Tibial nerve (tissue), 4 donors: ENCODE measurements at regions not wholly inside any gene's neighbourhood (a gene's known extent, or its start where the extent isn't known, plus 50 kb on each side); places are given as distances from the start of the nearest gene placed in this dataset.

Experiments
- DNase-seq, 2 donors: peaks; one replicate each; pipeline ENCODE4 v3.0.0-alpha.2; 2019; ENCODE audit warnings: low spot score in 2 of 2
- H3K27ac ChIP-seq, 4 donors: fragments of 200-600 bp; sonication (generic) in 3 of 4; one replicate each; pipeline ENCODE4 v1.5.1; 2017 to 2019; ENCODE audit warnings: mild to moderate bottlenecking in 1 of 4
- H3K27me3 ChIP-seq, 2 donors: fragments of 200-600 bp; sonication (generic) in 1 of 2; one replicate each; pipeline versions ENCODE4 v1.5.1 to v1.6.0; 2017 to 2019
- H3K36me3 ChIP-seq, 3 donors: fragments of 200-600 bp; sonication (generic); one replicate each; pipeline ENCODE4 v1.5.1; 2018 to 2019
- H3K4me1 ChIP-seq, 4 donors: fragments of 200-600 bp; sonication (generic) in 3 of 4; one replicate each; pipeline ENCODE4 v1.5.1; 2017 to 2019
- H3K4me3 ChIP-seq, 4 donors: fragments of 200-600 bp; sonication (generic) in 3 of 4; one replicate each; pipeline ENCODE4 v1.5.1; 2017 to 2019; ENCODE audit warnings: mild to moderate bottlenecking in 1 of 4, moderate library complexity in 1 of 4
- H3K9me3 ChIP-seq, 4 donors: fragments of 200-600 bp; sonication (generic) in 3 of 4; one replicate each; pipeline ENCODE4 v1.5.1; 2017 to 2019
- EP300 ChIP-seq, 2 donors: sonication (generic); formaldehyde crosslinking; IDR thresholded peaks; one replicate each; pipeline ENCODE4 v1.6.1; 2017; ENCODE audit warnings: antibody characterized with exemption in 2 of 2, mild to moderate bottlenecking in 1 of 2
- POLR2A ChIP-seq, 2 donors: fragments of 450-650 bp; IDR thresholded peaks; one replicate each; pipeline ENCODE4 v1.6.1; 2017; ENCODE audit warnings: antibody characterized with exemption in 2 of 2, mild to moderate bottlenecking in 2 of 2, moderate library complexity in 2 of 2
- WGBS, 2 donors: methylation state at CpG; one replicate each; pipeline ENCODE4 v1.1.5; 2018; 5-methylcytosine and 5-hydroxymethylcytosine counted together
- TF ChIP-seq, protein P1 (sequence below), 5 experiments: fragments of 200-600 bp in 3 of 5; fragments of 450-650 bp in 2 of 5; sonication (generic) in 3 of 5; IDR thresholded peaks; one replicate each; pipeline ENCODE4 v1.5.1; 2016 to 2019; ENCODE audit warnings: antibody characterized with exemption in 5 of 5, mild to moderate bottlenecking in 3 of 5, moderate library complexity in 2 of 5

DNA sequence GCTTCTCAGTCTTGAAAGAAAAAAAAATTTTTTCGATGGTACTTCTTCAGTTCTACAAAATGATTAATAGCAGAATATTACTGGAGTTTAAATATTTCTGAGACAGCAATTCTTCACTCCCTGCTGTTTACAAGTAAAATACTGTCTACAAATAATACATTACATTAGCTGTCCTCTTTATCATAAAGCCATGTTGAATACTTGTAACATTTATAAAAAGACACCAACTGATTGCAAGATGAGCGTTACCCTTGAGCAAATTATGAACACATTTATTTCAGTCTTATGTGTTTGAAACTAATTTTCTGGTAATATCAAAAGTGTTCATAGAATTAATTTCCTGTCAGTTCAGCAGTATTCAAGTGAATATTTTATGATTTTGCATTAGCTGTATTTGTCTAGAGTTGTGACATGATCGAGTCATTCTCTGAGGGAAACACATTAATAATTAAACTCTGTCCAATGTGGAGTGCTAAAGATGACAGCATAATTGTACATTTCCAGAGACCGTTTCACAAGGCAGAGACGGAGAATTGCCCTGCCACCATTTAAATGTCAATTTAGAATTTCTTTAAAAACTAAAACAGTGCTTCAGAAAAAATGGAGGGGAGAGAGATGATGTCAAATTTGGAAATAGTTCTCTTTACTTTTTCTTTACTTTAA lies 1359.0 kb upstream of the ADGRL4 start:
- no peak overlapping the region for H3K4me3 ChIP-seq
- no peaks in the 10 kb centered on the region for H3K36me3 ChIP-seq

DNA sequence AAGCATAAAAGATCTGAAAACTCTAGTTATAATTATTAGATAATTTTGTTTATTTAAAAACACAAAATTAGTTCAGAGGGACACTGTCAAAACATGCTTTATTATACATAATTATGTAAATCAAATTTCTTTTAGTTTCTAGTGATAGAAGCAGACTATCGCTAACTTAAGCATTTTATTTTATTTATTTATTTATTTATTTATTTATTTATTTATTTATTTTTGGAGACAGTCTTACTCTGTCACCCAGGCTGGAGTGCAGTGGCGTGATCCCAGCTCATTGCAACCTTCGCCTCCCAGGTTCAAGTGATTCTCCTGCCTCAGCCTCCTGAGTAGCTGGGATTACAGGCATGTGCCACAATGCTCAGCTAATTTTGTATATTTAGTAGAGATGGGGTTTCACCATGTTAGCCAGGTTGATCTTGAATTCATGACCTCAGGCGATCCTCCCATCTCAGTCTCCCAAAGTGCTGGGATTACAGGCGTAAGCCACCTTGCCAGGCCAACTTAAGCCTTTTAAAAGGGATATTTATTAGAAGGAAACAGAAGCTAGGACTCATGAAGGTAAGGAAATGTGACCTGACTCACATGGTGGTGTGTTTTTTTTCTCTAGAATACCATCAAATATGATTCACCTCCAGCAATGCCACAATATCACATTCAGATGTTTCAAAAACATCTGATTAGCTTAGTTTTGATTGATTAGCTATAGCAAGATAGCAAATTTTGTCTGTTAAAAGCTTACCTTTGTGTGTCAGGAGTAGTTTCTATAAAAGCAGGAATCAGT lies 1357.4 kb upstream of the ADGRL4 start:
- H3K27me3 ChIP-seq = no peaks in the 10 kb centered on the region
- H3K36me3 ChIP-seq = no peaks in the 10 kb centered on the region
- WGBS, 2 donors = 90 to 97% methylated on average over 5 of the region's 5 CpGs
- no peak overlapping the region for H3K4me3 ChIP-seq
- DNase-seq = no peak
- TF ChIP-seq EP300 (IDR thresholded peaks at IDR 0.05) = no peak
- H3K4me1 ChIP-seq = no peaks in the 10 kb centered on the region
- H3K27ac ChIP-seq = no peak overlapping the region
- no peaks in the 10 kb centered on the region for H3K9me3 ChIP-seq

More for the DNA sequence above, 1359.0 kb upstream of the ADGRL4 start:
- WGBS, 2 donors = 79 to 81% methylated on average over 5 of the region's 5 CpGs
- no peak for TF ChIP-seq POLR2A (IDR thresholded peaks at IDR 0.05)
- no peak for TF ChIP-seq EP300 (IDR thresholded peaks at IDR 0.05)
- TF ChIP-seq, protein P1, sequence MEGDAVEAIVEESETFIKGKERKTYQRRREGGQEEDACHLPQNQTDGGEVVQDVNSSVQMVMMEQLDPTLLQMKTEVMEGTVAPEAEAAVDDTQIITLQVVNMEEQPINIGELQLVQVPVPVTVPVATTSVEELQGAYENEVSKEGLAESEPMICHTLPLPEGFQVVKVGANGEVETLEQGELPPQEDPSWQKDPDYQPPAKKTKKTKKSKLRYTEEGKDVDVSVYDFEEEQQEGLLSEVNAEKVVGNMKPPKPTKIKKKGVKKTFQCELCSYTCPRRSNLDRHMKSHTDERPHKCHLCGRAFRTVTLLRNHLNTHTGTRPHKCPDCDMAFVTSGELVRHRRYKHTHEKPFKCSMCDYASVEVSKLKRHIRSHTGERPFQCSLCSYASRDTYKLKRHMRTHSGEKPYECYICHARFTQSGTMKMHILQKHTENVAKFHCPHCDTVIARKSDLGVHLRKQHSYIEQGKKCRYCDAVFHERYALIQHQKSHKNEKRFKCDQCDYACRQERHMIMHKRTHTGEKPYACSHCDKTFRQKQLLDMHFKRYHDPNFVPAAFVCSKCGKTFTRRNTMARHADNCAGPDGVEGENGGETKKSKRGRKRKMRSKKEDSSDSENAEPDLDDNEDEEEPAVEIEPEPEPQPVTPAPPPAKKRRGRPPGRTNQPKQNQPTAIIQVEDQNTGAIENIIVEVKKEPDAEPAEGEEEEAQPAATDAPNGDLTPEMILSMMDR (IDR thresholded peaks at IDR 0.05) = no peak
- no peak for DNase-seq
- Histone ChIP-seq H3K27me3 (no peaks in the 10 kb centered on the region), H3K4me1 (no peaks in the 10 kb centered on the region), H3K27ac (no peak overlapping the region), H3K9me3 (no peaks in the 10 kb centered on the region)

DNA sequence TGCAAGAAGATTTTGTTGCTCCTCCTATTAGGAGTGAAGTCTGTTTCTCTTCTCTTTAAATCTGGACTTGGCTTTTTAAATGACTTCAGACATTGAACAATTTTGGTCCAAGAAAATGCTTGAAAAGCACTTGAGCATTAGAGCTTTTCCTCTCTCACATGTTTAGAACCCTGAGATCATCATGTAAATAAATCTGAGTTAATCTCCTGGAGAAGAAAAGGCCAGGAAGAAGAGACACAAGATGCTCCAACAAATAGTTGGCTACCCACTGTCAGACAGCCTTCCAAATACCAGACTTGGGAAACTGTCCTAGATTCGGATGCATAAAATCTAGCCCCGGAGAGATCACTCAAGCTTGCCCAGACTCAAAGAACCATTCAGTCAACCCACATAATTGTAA lies 1353.1 kb upstream of the ADGRL4 start:
- Histone ChIP-seq H3K27ac (no peak overlapping the region), H3K4me3 (no peak overlapping the region), H3K9me3 (no peaks in the 10 kb centered on the region), H3K27me3 (no peaks in the 10 kb centered on the region), H3K36me3 (no peaks in the 10 kb centered on the region), H3K4me1 (no peaks in the 10 kb centered on the region)
- no peak for DNase-seq
- TF ChIP-seq POLR2A (IDR thresholded peaks at IDR 0.05) (no peak), EP300 (IDR thresholded peaks at IDR 0.05) (no peak)
- TF ChIP-seq, protein P1 (IDR thresholded peaks at IDR 0.05) = no peak
- 32 to 53% methylated on average over 2 of the region's 2 CpGs for WGBS, 2 donors

GRCh38 chr1:80349218-80349617 lies 1342.7 kb upstream of the ADGRL4 start:
- no peak overlapping the region for H3K4me3 ChIP-seq
- DNase-seq = no peak
- no peak overlapping the region for H3K27ac ChIP-seq
- WGBS, 2 donors = 87 to 95% methylated on average over 9 of the region's 9 CpGs
- H3K36me3 ChIP-seq = no peaks in the 10 kb centered on the region
- TF ChIP-seq POLR2A (IDR thresholded peaks at IDR 0.05) = no peak
- TF ChIP-seq, protein P1 (IDR thresholded peaks at IDR 0.05) = no peak
- TF ChIP-seq EP300 (IDR thresholded peaks at IDR 0.05) = no peak
- H3K9me3 ChIP-seq = no peaks in the 10 kb centered on the region
- H3K4me1 ChIP-seq = no peaks in the 10 kb centered on the region
- H3K27me3 ChIP-seq = no peaks in the 10 kb centered on the region

- no peaks in the 10 kb centered on the region for H3K36me3 ChIP-seq
- TF ChIP-seq POLR2A (IDR thresholded peaks at IDR 0.05) = no peak
- TF ChIP-seq, protein P1 (IDR thresholded peaks at IDR 0.05) = no peak
- no peak for TF ChIP-seq EP300 (IDR thresholded peaks at IDR 0.05)
Observed at GRCh38 chr1:80341021-80341420, 1334.5 kb upstream of the ADGRL4 start.

More at GRCh38 chr1:80341021-80341420, 1334.5 kb upstream of the ADGRL4 start:
- no peak overlapping the region for H3K4me3 ChIP-seq
- no peaks in the 10 kb centered on the region for H3K4me1 ChIP-seq
- no peak for DNase-seq
- H3K9me3 ChIP-seq = peaks cover 0 to 8% (median 0%) of the 10 kb centered on the region in 4 donors
- H3K27me3 ChIP-seq = no peaks in the 10 kb centered on the region
- no peak overlapping the region for H3K27ac ChIP-seq
- WGBS, 2 donors = 34 to 48% methylated on average over 3 of the region's 3 CpGs
